GM19238 (cell line): ENCODE measurements at regions not wholly inside any gene's neighbourhood (a gene's known extent, or its start where the extent isn't known, plus 50 kb on each side); places are given as distances from the start of the nearest gene placed in this dataset.

Source experiments
- DNase-seq: peaks from one replicate; pipeline ENCODE4 v3.0.0; 2011; ENCODE audit warnings: low spot score; ENCODE audit not compliant: insufficient read length

- no peak for DNase-seq
These were observed 159.1 kb downstream of the RASSF9 start for GRCh38 chr12:85676816-85677749.

GRCh38 chr12:85679296-85679695, 156.9 kb downstream of the RASSF9 start:
- DNase-seq: no peak

- no peak for DNase-seq
These were observed 155.3 kb downstream of the RASSF9 start for GRCh38 chr12:85680881-85681280.

DNA sequence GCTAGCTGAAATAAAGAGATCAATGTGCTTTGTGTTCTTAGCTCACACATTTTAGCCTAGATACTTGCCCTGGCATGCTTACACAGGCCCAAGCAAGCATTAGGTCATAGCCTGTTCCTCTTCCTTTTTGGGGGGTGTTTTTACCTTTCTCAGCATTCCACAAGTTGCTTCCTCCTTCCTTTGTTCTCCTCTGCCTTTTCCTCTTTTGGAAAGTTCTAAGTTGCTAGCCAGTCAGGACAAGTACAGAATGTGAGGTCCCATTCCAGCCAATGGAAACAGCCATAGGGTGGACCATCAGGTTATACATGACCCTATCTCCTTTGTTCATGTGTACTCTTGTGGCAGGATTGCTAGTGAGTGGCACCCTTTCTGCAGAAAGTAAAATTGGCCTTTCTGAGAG, 154.9 kb downstream of the RASSF9 start:
- no peak for DNase-seq

- no peak for DNase-seq
These were observed 153.2 kb downstream of the RASSF9 start for GRCh38 chr12:85683051-85683450.

- no peak for DNase-seq
These were observed 147.4 kb downstream of the RASSF9 start for GRCh38 chr12:85688837-85689236.

DNA sequence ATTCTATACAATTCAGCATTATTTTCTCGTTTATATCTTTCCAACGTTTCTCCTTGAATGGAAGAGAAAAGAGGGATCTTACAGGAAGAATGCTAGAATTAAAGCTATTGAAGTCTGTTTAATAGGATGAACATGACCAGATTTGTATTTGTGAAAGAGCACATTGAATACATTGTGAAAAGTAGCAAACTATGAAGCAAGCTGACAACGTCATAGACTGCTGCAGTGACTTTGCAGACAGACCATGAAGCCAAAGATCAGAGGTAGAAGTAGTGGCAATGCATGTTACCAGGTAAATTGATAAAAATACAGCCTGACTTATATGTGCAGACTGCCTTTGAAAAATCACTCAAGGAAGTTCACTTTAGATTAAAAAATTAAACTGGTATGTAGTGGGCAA, 146.1 kb downstream of the RASSF9 start:
- DNase-seq: no peak

DNA sequence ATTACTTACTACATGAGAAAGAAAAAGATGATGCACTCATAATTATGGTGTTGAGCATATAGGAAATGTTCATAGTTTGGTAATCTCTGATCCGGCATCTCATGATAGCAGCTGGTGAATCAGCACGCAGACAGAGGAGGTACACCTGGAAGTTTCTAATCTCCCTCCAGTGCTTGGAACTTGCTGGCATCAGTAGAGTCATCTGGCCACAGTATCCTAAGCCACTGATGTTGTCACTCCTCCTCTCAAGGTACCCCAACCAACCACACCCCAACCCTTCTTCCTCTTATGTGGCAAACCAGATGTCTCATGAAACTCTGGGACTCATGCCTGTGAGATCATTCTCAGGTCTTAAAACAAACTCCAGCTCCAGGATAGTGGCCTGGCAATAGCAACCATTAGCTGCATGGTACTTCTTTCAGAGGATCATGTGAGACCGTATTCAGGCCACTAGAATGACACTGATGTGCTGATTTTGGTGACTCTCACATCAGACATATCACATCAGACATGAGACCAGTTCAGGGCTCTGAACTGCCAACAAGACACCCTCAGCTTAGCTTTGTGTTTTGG, 143.0 kb downstream of the RASSF9 start:
- no peak for DNase-seq

- DNase-seq: no peak
These were observed 141.0 kb downstream of the RASSF9 start for GRCh38 chr12:85695097-85695715.

DNA sequence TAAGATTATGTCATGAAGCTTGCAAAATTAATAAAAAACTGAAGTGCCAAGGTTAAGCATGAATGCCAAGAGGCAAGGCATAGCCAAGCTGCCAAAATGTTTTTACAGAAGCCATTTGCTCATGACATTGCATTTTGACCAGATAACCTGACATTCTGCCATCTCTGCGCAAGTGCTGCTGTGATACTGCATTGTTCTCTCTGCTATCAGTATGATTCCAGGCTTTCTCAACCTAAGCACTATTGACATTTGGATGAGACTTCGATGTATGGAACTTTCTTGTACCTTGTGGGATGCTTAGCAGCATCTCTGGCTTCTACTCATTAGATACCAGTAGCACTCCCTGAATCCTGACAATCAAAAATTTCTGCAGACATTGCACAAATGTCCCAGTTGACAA, 139.2 kb downstream of the RASSF9 start:
- DNase-seq: no peak

GRCh38 chr12:85698937-85699336, 137.3 kb downstream of the RASSF9 start:
- no peak for DNase-seq

DNA sequence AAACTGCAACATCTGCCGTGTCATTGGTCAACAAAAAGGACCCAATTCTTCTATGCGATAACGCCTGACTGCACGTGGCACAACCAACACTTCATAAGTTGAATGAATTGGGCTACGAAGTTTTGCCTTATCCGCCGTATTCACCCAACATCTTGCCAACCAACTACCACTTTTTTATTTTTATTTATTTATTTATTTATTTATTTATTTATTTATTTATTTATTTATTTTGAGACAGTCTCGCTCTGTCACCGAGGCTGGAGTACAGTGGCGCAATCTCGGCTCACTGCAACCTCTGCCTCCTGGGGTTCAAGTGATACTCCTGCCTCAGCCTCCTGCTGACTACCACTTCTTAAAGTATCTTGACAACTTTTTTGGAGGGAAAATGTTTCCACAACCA, 127.4 kb downstream of the RASSF9 start:
- DNase-seq: no peak

GRCh38 chr12:85711735-85712390, 124.3 kb downstream of the RASSF9 start:
- no peak for DNase-seq

- no peak for DNase-seq
These were observed 122.8 kb downstream of the RASSF9 start for GRCh38 chr12:85713373-85713772.

DNA sequence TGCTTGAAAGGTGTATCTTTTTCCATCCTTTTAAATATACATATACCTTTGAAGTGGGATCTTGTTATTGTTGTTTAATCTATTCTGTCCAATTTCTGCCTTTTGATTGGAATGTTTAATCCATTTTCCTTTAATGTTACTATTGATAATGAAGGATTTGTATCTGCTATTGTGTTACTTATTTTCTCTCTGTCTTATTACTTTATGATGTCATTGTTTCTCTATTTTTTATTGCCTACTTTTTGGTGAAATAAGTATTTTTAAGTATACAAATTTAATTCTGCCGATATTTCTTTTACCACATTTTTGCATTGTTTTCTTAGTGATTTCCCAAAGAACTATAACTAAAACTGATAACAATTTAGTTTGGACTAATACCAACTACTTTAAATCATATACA, 121.8 kb downstream of the RASSF9 start:
- no peak for DNase-seq

GRCh38 chr12:85720308-85721033, 115.7 kb downstream of the RASSF9 start:
- DNase-seq: no peak

DNA sequence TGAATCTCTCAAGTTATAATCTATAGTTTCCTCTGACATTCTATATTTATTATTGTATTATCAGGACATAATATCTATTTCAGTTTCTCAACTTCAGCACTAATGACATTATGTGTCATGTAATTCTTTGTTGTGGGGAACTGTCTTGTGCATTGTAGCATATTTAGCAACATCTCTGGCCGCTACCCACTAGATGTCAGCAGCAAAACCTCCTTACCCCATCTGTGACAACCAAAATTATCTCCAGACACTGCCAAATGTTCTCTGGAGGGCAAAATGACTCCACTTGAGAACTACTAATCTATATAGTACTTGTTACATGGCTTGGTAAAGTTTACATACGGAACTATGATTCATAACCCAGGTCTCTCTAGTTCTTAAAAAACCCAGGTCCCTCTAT, 110.2 kb downstream of the RASSF9 start:
- DNase-seq: no peak

- no peak for DNase-seq
These were observed 102.9 kb downstream of the RASSF9 start for GRCh38 chr12:85733221-85733840.

DNA sequence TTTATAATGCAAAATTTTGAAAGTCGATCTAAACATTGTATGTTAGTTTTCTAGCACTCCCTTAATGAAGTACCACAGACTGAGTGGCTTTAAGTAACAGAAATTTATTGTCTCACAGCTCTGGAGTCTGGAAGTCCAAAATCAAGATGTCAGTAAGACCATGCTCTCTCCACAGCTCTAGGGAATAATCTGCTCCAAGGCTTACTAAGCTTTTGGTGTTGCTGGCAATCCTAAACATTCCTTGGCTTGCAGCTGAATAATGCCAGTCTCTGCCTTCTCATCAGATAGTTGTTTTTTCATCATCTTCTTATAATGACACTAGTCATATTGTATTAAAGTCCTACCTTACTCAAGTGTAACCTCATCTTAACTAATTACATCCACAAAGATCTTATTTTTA, 102.2 kb downstream of the RASSF9 start:
- no peak for DNase-seq

GRCh38 chr12:85740186-85740585, 96.0 kb downstream of the RASSF9 start:
- DNase-seq: no peak

GRCh38 chr12:85741046-85741445, 95.2 kb downstream of the RASSF9 start:
- no peak for DNase-seq
